ENCODE measurements at regions not wholly inside any gene's neighbourhood (a gene's known extent, or its start where the extent isn't known, plus 50 kb on each side); places are given as distances from the start of the nearest gene placed in this dataset.

GRCh38 chr20:40230486-40230885 is 458.6 kb downstream of the MAFB start:
- no peaks in the 10 kb centered on the region for H3K27me3 ChIP-seq (ENCODE audit: control insufficient read depth, insufficient read depth, low read length)
- TF ChIP-seq CTCF (IDR thresholded peaks at IDR 0.05; ENCODE audit: low read depth, low read length), result no peak
- CTCF ChIA-PET, result no interaction called here

GRCh38 chr20:40225596-40225995 is 463.4 kb downstream of the MAFB start:
- no peak overlapping the region for H3K4me3 ChIP-seq (ENCODE audit: low read depth, low read length)
- no peak for TF ChIP-seq CTCF (IDR thresholded peaks at IDR 0.05; ENCODE audit: low read depth, low read length)
- H3K27me3 ChIP-seq (ENCODE audit: control insufficient read depth, insufficient read depth, low read length), result no peaks in the 10 kb centered on the region
- H3K9me3 ChIP-seq (ENCODE audit: control insufficient read depth, insufficient read depth, low read length), result no peaks in the 10 kb centered on the region
- ChIA-PET CTCF (no interaction called here), POLR2A (no interaction called here)
- DNase-seq (ENCODE audit: low read depth, low spot score), result no peak
- no peak overlapping the region for H3K27ac ChIP-seq (ENCODE audit: low read depth, low read length)

More at GRCh38 chr20:40230486-40230885, 458.6 kb downstream of the MAFB start:
- Histone ChIP-seq H3K4me3 (ENCODE audit: low read depth, low read length) (no peak overlapping the region), H3K9me3 (ENCODE audit: control insufficient read depth, insufficient read depth, low read length) (no peaks in the 10 kb centered on the region), H3K27ac (ENCODE audit: low read depth, low read length) (no peak overlapping the region)
- POLR2A ChIA-PET, result no interaction called here
- DNase-seq (ENCODE audit: low read depth, low spot score), result no peak

GRCh38 chr20:40223810-40224209 is 465.2 kb downstream of the MAFB start:
- CTCF ChIA-PET, result no interaction called here
- no peak overlapping the region for H3K4me3 ChIP-seq (ENCODE audit: low read depth, low read length)
- POLR2A ChIA-PET, result no interaction called here
- H3K27me3 ChIP-seq (ENCODE audit: control insufficient read depth, insufficient read depth, low read length), result no peaks in the 10 kb centered on the region
- DNase-seq (ENCODE audit: low read depth, low spot score), result no peak
- no peaks in the 10 kb centered on the region for H3K9me3 ChIP-seq (ENCODE audit: control insufficient read depth, insufficient read depth, low read length)
- no peak overlapping the region for H3K27ac ChIP-seq (ENCODE audit: low read depth, low read length)
- TF ChIP-seq CTCF (IDR thresholded peaks at IDR 0.05; ENCODE audit: low read depth, low read length), result no peak

- H3K27me3 ChIP-seq (ENCODE audit: control insufficient read depth, insufficient read depth, low read length), result no peaks in the 10 kb centered on the region
- H3K4me3 ChIP-seq (ENCODE audit: low read depth, low read length), result no peak overlapping the region
- TF ChIP-seq CTCF (IDR thresholded peaks at IDR 0.05; ENCODE audit: low read depth, low read length), result no peak
- H3K27ac ChIP-seq (ENCODE audit: low read depth, low read length), result no peak overlapping the region
- ChIA-PET CTCF (no interaction called here), POLR2A (no interaction called here)
- no peak for DNase-seq (ENCODE audit: low read depth, low spot score)
- no peaks in the 10 kb centered on the region for H3K9me3 ChIP-seq (ENCODE audit: control insufficient read depth, insufficient read depth, low read length)
Measured at GRCh38 chr20:40218971-40219370, 470.1 kb downstream of the MAFB start.

GRCh38 chr20:40218316-40218969 is 470.6 kb downstream of the MAFB start:
- H3K4me3 ChIP-seq (ENCODE audit: low read depth, low read length), result no peak overlapping the region
- POLR2A ChIA-PET, result no interaction called here
- no peak overlapping the region for H3K27ac ChIP-seq (ENCODE audit: low read depth, low read length)
- H3K27me3 ChIP-seq (ENCODE audit: control insufficient read depth, insufficient read depth, low read length), result no peaks in the 10 kb centered on the region
- no peak for TF ChIP-seq CTCF (IDR thresholded peaks at IDR 0.05; ENCODE audit: low read depth, low read length)
- CTCF ChIA-PET, result no interaction called here
- no peak for DNase-seq (ENCODE audit: low read depth, low spot score)
- no peaks in the 10 kb centered on the region for H3K9me3 ChIP-seq (ENCODE audit: control insufficient read depth, insufficient read depth, low read length)

All from AG04450 (cell line).